HG02610 (cell line): ENCODE measurements at regions not wholly inside any gene's neighbourhood (a gene's known extent, or its start where the extent isn't known, plus 50 kb on each side); places are given as distances from the start of the nearest gene placed in this dataset.
"Not testable (repeated sequence)": the region's sequence is repeated elsewhere in the genome, so short reads cannot be mapped to it uniquely, and the experiment has no call there.

Experiments used
- ATAC-seq: cut with Tn5 transposase; IDR thresholded peaks from one replicate; pipeline ENCODE4 v1.9.1; 2021; ENCODE audit warnings: mild to moderate bottlenecking, moderate library complexity; ENCODE audit not compliant: unreplicated experiment

DNA sequence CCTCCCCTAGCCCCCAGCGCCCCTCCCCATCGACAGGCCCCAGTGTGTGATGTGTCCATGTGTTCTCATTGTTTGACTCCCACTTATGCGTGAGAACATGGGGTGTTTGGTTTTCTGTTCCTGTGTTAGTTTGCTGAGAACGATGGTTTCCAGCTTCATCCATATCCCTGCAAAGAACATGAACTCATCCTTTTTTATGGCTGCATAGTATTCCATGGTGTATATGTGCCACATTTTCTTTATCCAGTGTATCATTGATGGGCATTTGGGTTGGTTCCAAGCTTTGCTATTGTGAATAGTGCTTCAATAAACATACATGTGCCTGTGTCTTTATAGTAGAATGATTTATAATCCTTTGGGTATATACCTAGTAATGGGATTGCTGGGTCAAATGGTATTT lies 107.6 kb upstream of the ADGRG2 start:
- ATAC-seq: not testable (repeated sequence)

DNA sequence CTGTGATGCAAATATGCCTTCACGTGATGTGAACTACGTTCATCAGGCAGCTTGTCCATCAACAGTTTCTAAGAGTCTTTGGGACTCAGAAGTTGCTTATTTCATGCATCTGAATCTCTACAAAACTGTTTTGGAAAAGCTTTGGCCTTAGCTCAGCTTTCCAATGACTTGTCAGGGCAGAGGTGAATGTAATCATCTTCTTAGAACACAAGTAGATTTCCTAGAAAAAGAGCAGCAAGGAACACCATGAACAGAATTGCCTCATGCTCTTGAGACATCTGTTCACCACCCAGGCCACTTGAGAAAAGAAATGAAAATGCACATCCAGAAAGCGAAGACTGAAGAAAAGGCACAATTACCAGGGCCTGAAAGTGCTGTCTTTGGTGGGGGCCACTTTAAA lies 105.8 kb upstream of the PDHA1 start:
- ATAC-seq: no peak

DNA sequence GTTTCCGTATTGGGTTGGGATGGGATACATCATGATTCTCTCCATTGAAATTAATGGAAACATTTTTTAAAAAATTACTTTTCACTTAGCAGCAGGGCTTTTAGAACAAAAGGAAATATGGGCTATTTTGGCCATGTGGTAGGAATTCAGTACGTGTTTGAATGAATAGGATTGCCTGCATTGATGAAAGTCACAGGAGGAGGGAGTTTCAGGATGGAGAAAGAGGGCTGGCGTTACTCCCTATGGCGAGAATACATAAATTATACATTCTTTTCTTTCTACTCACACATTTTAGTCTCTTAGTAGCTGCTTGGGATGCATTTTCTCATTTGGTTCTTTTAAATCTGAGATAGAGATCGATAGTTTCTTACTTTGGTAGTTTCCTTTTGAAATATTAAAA lies 100.3 kb upstream of the PDHA1 start:
- ATAC-seq: no peak

DNA sequence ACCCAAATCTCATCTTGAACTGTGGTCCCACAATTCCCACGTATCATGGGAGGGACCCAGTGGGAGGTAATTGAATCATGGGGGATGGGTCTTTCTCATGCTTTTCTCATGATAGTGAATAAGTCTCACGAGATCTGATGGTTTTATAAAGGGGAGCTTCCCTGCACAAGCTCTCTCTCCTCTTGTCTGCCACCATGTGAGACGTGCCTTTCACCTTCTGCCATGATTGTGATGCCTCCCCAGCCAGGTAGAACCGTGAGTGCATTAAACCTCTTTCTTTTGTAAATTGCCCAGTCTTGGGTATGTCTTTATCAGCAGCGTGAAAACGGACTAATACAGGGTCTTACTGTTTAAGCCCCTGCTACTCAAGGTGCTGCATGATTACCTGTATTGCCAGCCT lies 98.8 kb upstream of the PDHA1 start:
- not testable (repeated sequence) for ATAC-seq

DNA sequence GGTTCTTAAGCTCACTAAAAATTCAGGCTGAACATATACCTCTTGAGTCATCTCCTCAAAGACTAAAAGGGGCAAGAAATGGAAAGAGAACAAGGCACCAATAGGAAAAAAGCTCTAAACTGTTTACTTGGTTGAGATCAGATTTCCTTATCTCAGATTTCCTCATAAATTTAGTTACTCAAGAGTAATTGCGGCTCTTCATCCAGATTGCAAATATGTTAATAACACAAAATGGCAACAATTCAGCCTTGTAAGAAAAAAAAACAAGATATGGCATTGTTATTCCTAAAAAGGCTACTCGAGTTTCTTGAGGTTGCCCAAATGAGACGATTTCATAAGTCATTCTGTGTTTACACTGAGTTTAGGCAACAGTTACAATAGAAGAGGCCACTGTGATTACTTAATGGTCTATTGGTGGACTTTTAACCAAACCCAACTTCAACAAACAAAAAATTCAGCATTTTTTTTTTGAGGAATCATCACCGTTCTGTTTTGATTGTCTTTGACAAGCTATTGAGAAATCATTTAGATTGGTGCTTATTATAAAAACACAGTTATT lies 97.9 kb upstream of the PDHA1 start:
- no peak for ATAC-seq

DNA sequence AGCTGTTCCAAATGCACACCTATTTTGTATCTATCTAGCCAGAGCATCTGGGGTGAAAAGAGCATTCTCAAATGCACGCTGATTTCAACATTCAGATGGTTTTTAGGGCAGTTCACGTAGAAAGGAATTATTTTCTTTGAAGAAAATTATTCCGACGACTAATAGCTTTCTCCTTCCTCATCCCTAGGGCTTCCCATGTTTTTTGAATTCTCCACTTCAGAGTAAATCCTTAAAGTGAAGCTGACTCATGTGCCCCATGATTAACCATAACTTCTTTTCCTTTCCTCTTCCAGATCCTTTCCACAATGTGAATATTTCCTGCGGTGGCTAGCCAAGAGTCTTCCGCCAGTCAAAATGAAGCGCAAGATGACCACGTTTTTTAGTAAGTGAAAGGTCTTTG lies 86.7 kb upstream of the PDHA1 start:
- ATAC-seq: no peak

DNA sequence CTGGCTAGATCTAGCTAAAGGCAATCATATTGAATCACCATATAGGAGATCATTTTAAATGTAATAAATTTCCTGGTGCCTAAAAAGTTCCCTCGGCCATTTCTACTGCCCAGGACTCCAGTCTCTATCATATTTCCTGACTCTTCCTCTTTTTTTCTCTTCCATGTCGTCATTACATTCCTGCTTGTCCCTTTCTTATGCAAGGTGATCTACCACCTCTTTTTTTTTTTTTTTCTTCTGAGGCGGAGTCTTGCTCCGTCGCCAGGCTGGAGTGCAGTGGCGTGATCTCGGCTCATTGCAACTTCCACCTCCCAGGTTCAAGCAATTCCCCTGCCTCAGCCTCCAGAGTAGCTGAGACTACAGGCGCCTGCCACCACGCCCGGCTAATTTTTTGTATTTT lies 82.7 kb upstream of the PDHA1 start:
- ATAC-seq: not testable (repeated sequence)

DNA sequence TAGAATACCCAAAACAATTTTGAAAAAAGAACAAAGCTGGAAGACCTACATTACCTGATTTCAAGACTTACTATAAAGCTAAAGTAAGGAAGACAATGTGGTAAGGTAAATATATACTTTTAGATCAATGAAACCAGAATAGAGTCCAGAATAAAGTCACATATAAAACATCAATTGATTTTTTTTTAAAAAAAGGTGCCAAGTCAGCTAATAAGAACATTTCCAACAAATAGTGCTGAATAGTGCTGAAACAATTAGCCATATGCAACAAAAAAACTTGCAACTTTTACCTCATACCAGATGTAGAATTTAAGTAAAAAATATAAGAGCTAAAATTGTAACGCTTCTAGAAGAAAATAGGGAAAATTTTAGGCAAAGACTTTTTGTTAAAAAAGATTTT lies 73.0 kb upstream of the PDHA1 start:
- ATAC-seq: no peak

DNA sequence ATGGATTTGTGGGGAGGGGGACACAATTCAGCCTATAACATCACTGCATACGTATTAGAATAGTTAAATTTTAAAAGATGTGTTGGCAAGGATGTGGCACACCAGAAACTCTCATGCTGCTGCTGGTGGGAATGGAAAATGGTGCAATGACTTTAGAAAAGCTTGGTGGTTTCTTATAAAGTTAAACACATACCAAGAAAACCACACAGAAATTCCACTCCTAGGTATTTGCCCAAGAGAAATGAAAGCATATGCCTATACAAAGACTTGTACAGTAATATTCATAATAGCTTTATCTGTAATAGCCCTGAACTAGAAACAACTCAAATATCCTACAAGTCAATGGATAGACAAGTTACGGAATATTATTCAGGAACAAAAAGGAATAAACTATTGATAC lies 71.3 kb upstream of the PDHA1 start:
- no peak for ATAC-seq

DNA sequence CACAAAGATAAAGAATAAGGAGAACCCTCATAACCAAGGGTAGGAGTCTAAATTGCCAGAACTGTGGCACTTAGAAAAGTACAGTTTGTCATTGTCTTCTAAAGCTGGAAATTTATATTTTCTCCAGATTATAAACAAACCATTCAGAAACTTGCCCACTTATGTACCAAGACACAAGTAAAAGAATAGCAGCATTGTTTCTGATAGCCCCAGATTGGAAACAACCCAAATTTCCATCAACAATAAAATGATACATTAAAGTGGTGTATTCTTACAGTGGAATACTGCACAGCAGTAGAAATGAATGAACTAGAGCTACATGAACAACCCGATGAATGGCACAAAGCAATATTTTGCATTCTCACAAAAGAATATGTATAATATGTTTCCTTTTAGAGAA lies 63.1 kb upstream of the PDHA1 start:
- no peak for ATAC-seq

DNA sequence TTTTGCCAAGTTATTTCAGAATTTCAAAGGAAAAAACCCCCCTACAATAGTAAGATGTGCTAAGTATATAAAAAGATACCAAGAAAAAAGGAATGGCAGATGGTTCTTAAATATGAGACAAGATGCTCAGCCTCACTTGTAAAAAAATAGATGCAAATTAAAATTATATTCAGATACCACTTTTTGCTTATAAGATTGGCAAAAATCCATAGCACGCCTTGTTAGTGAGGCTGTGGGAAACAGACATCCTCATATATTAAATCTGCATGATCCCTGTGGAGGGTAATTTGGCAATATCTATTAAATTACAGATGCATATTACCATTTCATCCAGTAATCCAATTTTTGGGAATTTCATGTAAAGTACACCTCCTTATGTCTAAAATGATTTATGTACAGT lies 62.5 kb upstream of the PDHA1 start:
- no peak for ATAC-seq

DNA sequence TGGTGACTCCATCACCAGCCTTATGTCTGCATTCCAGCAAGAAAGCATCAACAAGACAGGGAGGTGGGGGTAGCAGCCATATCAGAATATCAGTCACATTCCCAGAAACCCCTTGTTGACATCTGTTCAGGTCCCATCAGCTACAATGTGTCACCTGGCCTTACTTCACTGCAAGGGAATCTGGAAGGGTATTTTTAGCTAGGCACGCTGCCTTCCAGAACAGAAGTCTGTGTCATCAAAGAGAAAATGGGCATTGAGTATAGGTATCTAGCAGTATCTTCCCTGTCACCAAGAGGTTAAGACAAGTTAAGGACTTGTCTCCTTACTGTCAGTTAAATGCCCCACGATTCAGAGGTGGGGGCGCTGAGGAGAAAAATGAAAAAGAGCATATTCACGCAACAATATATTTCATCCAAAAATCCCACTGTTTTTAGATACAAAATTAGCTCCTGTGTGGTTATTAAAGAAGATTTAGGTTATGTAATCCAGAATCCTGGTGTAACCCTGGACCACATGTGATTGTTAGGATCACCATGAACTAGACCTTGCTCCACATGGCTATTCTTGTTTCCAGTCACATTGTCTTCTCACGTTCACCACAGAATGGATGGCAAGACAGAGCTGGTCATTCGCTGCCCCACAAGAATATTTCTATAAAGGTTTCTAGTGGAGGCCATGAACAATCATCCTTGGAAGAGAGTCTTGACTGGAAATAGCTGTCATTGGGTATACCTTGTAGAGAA lies 60.0 kb upstream of the PDHA1 start:
- ATAC-seq: no peak

DNA sequence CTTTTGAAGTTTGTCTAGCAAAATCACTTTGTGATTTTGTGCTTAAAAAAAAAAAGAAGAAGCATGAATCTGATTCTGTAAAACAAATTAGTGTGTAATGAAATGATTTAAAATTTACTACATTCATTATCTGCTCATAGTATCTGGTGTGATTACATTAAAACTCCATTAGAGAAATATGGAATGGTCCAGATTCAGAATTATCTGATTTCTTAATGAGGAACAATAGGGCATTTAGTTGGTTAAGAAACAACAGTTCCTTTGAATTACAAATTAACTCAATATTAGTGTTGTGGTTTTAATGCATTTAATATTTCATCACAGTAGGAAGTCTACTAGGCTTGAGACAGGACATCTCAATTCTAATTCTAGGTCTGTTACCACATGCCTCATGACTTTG lies 57.9 kb upstream of the PDHA1 start:
- ATAC-seq: no peak

DNA sequence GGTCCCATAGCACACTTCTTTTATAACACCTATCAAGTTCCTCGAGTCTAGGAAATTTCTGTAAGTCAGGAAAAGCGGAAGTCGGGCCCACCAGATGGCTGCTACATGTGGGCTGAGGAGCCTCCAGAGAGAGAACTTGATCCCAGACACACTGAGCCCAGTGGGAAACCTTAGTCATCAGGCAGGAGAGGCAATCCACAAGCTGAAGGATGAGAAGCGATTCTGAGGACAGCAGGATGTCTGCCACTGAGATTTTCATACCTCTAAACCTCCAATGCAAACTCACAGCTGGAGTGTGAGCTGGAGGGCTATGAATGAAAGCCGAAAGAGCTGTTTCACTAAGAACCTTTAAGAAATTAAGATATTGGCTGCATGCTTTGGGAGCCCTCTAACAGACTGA lies 52.6 kb upstream of the PDHA1 start:
- no peak for ATAC-seq

DNA sequence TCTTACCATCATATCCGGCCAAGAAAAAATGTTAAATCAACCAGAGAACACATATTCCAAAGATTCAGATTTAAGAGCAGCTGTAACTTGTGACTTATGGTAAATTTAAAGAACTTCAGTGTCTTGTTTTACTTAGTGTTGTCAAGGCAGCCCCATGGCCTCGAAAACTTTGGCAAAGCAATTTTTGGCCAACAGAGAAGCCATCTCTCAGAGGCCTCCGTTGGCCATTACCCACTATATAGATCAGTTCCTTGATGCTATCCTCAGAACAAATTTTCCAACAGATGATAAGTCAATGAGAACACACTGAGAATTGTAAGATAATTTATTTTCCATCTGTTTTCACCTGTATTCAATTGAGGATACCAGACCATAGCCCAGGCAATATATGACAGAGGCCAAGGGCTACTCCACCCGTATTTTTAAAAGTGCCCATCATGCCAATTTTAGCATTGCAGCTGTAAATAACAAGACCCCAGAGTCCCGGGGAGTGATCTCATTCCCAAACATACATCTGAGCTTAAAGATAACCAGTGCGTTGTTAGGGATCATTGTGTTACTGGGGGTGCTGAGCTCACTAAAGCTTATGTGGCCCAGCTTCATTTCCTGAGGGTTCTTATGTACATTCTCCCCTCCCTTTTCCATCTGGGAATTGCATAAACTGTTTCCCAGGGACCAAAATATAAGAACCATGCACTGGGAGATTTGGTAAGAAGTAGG lies 50.0 kb upstream of the PDHA1 start:
- no peak for ATAC-seq
